GM23248 (cell line): ENCODE measurements at regions not wholly inside any gene's neighbourhood (a gene's known extent, or its start where the extent isn't known, plus 50 kb on each side); places are given as distances from the start of the nearest gene placed in this dataset.

Source experiments
- DNase-seq: peaks from one replicate; pipeline ENCODE4 v3.0.0-alpha.2; 2015
- H2AFZ ChIP-seq: fragments of 200-600 bp; sonication (generic); 2 replicates; pipeline ENCODE4 v1.6.1; 2016; ENCODE audit warnings: antibody characterized with exemption
- H3F3A ChIP-seq: fragments of 200-600 bp; sonication (generic); 2 replicates; pipeline ENCODE4 v1.6.1; 2016; ENCODE audit warnings: mild to moderate bottlenecking, antibody characterized with exemption, mixed run types; ENCODE audit not compliant: insufficient read depth
- H3K27ac ChIP-seq: fragments of 200-600 bp; sonication (generic); 2 replicates; pipeline ENCODE4 v1.5.1; 2016; ENCODE audit warnings: mild to moderate bottlenecking
- H3K27me3 ChIP-seq: fragments of 200-600 bp; sonication (generic); replicated peaks from 2 replicates; pipeline ENCODE4 v1.6.1; 2016; ENCODE audit warnings: mild to moderate bottlenecking; ENCODE audit not compliant: insufficient read depth
- H3K36me3 ChIP-seq: fragments of 200-600 bp; sonication (generic); 2 replicates; pipeline ENCODE4 v1.6.1; 2016; ENCODE audit warnings: low read depth, mild to moderate bottlenecking
- H3K4me1 ChIP-seq: fragments of 200-600 bp; sonication (generic); 2 replicates; pipeline ENCODE4 v1.6.1; 2016; ENCODE audit warnings: mild to moderate bottlenecking; ENCODE audit not compliant: insufficient read depth
- H3K4me2 ChIP-seq: fragments of 200-600 bp; sonication (generic); one replicate; pipeline ENCODE4 v1.6.1; 2016; ENCODE audit warnings: mild to moderate bottlenecking; ENCODE audit not compliant: unreplicated experiment
- H3K4me3 ChIP-seq: fragments of 200-600 bp; sonication (generic); 2 replicates; pipeline ENCODE4 v1.5.1; 2016; ENCODE audit warnings: mild to moderate bottlenecking
- H3K79me2 ChIP-seq: fragments of 200-600 bp; sonication (generic); 2 replicates; pipeline ENCODE4 v1.6.1; 2016; ENCODE audit warnings: mild to moderate bottlenecking; ENCODE audit not compliant: insufficient read depth
- H3K9ac ChIP-seq: fragments of 200-600 bp; sonication (generic); 2 replicates; pipeline ENCODE4 v1.6.1; 2016; ENCODE audit warnings: mild to moderate bottlenecking
- H3K9me2 ChIP-seq: fragments of 200-600 bp; sonication (generic); 2 replicates; pipeline ENCODE4 v1.6.1; 2016; ENCODE audit warnings: mixed run types, mild to moderate bottlenecking, moderate library complexity; ENCODE audit not compliant: insufficient read depth
- H3K9me3 ChIP-seq: fragments of 200-600 bp; sonication (generic); one replicate; pipeline ENCODE4 v1.6.1; 2017; ENCODE audit warnings: low read depth
- H4K20me1 ChIP-seq: fragments of 200-600 bp; sonication (generic); 2 replicates; pipeline ENCODE4 v1.6.0; 2016; ENCODE audit not compliant: insufficient read depth
- EZH2 ChIP-seq: fragments of 200-600 bp; sonication (generic); IDR thresholded peaks from 2 replicates; pipeline ENCODE4 v1.6.1; 2018; ENCODE audit warnings: antibody characterized with exemption, mild to moderate bottlenecking; ENCODE audit not compliant: insufficient read depth, poor library complexity, severe bottlenecking
- EZH2phosphoT487 ChIP-seq: fragments of 200-600 bp; sonication (generic); IDR thresholded peaks from 2 replicates; pipeline ENCODE4 v1.6.1; 2018; ENCODE audit warnings: antibody characterized with exemption, moderate library complexity, mild to moderate bottlenecking, low read depth; ENCODE audit not compliant: insufficient read depth
- WGBS, 2 experiments: methylation state at CpG; one replicate each; pipeline ENCODE4 v1.1.6; 2015 to 2017; ENCODE audit warnings: low lambda C conversion rate in 2 of 2, low coverage in 1 of 2; ENCODE audit errors: missing lambda C conversion rate in 2 of 2; 5-methylcytosine and 5-hydroxymethylcytosine counted together
- in situ Hi-C: fragments of 300-500 bp; cut with MboI; formaldehyde crosslinking; loops from 2 replicates; pipeline ENCODE4 v1.15.0; 2020

DNA sequence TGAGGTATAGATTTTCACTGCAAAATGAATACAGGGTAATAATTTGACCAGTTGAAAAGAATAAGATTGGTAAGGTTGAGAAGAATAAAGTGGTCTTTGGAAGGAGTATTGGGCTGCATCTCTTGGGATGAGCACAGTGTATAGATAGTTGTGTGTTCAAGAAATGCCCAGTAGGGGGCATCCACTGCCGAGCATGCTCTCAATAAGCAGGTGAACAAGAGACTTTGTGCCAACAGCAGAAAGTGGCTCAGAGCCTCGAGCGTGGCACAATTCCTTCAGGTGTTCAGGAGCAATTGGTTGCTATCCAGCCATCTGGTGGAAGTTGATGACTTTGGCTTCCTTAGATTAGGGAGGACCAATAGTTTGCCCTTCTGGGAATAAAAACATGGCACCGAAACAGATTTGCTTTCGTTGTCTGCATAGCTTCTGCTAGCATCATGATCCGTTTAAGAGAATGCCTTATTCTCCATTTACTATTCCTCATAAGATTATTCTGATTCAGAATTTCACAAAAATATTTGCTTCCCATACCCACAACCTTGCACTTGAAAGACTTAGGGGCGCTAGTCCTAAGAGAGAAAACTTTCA lies 258.1 kb upstream of the NEIL3 start:
- WGBS, 2 experiments: 73 to 80% methylated on average over 7 of the region's 7 CpGs
- no peaks in the 10 kb centered on the region for H4K20me1 ChIP-seq
- H3K4me2 ChIP-seq: no peak overlapping the region
- no peak overlapping the region for H2AFZ ChIP-seq
- no peaks in the 10 kb centered on the region for H3F3A ChIP-seq
- no peaks in the 10 kb centered on the region for H3K9me3 ChIP-seq
- no peaks in the 10 kb centered on the region for H3K27me3 ChIP-seq
- no peak overlapping the region for H3K9ac ChIP-seq
- peaks cover 18% of the 10 kb centered on the region for H3K4me1 ChIP-seq
- DNase-seq: peak; percentile 36
- no peaks in the 10 kb centered on the region for H3K79me2 ChIP-seq
- no peak overlapping the region for H3K27ac ChIP-seq
- H3K36me3 ChIP-seq: no peaks in the 10 kb centered on the region
- in situ Hi-C loops: no loop called here
- H3K9me2 ChIP-seq: no peaks in the 10 kb centered on the region
- H3K4me3 ChIP-seq: no peak overlapping the region
- TF ChIP-seq EZH2: no peak

DNA sequence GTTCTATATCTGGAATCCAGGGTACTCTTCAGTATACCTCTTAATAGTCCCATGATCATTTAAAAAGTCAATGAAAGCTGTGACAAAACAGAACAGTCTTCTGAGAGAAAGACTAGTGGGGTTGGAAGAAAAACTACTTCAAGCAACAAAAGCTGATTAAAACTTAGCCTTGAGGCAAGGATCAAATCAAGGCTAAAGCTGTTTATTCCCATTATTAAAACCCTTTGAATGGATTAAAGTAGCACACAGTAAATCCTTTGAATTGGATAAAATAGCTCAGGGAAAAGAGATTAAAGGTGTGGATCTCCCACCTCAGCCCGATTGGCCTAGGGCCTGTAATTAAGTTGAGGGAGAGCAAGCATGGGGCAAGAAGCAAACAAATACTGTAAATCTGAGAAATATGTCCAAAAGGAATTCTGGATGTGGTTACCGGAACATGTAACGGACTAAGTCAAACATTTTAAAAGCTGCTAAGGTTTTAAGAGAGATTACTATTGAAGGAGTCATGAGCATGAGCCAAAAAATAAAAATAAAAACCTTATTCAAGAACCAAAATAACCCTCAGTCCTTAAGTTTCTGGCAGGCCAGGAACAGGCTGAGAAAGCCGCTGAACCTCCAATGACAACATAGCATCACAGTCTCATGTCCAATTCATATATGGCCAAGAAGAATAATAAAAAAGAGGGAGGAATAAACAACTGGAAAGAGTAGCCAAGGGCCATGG lies 257.3 kb upstream of the NEIL3 start:
- DNase-seq: no peak
- Histone ChIP-seq H4K20me1 (no peaks in the 10 kb centered on the region), H3F3A (no peaks in the 10 kb centered on the region), H3K79me2 (no peaks in the 10 kb centered on the region), H3K4me1 (peaks cover 11% of the 10 kb centered on the region), H3K9ac (no peak overlapping the region), H3K27ac (no peak overlapping the region), H2AFZ (no peak overlapping the region), H3K27me3 (no peaks in the 10 kb centered on the region), H3K9me3 (no peaks in the 10 kb centered on the region), H3K4me2 (no peak overlapping the region), H3K4me3 (no peak overlapping the region), H3K36me3 (no peaks in the 10 kb centered on the region), H3K9me2 (no peaks in the 10 kb centered on the region)
- no peak for TF ChIP-seq EZH2
- TF ChIP-seq EZH2phosphoT487: no peak
- in situ Hi-C loops: no loop called here
- 81 to 86% methylated on average over 4 of the region's 4 CpGs for WGBS, 2 experiments

DNA sequence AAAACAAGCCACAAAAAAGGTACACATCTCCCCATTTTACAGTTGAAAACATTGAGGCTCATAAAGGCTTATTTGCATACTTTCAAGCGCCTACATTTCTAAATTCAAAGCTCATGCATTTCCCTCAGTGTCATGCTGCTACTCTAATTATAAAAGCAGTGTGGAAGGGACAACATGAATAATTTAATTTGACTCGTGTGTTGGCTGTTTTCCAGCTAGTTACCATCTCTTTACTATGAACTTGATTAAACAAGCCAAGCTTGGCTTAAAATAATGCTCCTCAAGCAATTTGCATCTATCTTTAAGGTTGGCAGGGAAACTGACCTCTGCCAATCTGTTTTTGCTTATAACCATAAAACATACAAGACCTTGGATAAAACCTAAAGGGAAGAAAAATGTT lies 252.5 kb upstream of the NEIL3 start:
- 39 to 42% methylated on average over 2 of the region's 2 CpGs for WGBS, 2 experiments
- no peak for DNase-seq

DNA sequence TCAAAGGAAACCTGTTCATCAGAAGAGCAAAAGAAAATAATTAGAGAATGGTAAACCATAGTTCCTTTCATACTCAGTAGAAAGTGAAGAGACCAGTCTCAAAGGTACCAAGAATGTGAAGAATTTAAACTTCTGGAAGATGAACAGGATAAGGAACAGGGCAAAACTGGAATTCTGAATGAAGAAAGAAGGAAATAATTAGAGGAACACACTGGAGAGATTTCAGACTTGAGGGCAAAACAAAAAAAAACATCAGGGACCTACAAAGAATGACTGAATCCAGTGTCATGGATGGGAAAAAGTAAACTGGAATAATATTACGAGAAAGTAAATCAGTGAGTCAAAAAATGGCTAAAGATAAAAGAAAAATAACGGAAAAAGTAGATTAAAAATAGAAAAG lies 245.6 kb upstream of the NEIL3 start:
- DNase-seq: no peak
- Histone ChIP-seq H3K4me1 (no peaks in the 10 kb centered on the region), H3K27me3 (no peaks in the 10 kb centered on the region), H3K4me2 (no peak overlapping the region), H2AFZ (no peak overlapping the region), H3K9me3 (no peaks in the 10 kb centered on the region), H3K79me2 (no peaks in the 10 kb centered on the region), H3K9ac (no peak overlapping the region), H3K9me2 (no peaks in the 10 kb centered on the region), H3K27ac (no peak overlapping the region), H4K20me1 (no peaks in the 10 kb centered on the region), H3F3A (no peaks in the 10 kb centered on the region), H3K4me3 (no peak overlapping the region), H3K36me3 (no peaks in the 10 kb centered on the region)
- in situ Hi-C loops: no loop called here
- 89 to 95% methylated on average over 2 of the region's 2 CpGs for WGBS, 2 experiments
- TF ChIP-seq EZH2 (no peak), EZH2phosphoT487 (no peak)

More for the DNA sequence above, 252.5 kb upstream of the NEIL3 start:
- Histone ChIP-seq H3K9me2 (no peaks in the 10 kb centered on the region), H3K4me1 (no peaks in the 10 kb centered on the region), H3K4me3 (no peak overlapping the region), H3K4me2 (no peak overlapping the region), H2AFZ (no peak overlapping the region), H3K9me3 (no peaks in the 10 kb centered on the region), H3K79me2 (no peaks in the 10 kb centered on the region), H4K20me1 (no peaks in the 10 kb centered on the region), H3K9ac (no peak overlapping the region), H3K27ac (no peak overlapping the region), H3K36me3 (no peaks in the 10 kb centered on the region), H3K27me3 (no peaks in the 10 kb centered on the region), H3F3A (no peaks in the 10 kb centered on the region)
- in situ Hi-C loops: no loop called here
- TF ChIP-seq EZH2phosphoT487: no peak
- no peak for TF ChIP-seq EZH2
